OCI-LY1 (cell line): ENCODE measurements at regions not wholly inside any gene's neighbourhood (a gene's known extent, or its start where the extent isn't known, plus 50 kb on each side); places are given as distances from the start of the nearest gene placed in this dataset.

Experiments
- CTCF ChIP-seq: fragments of 200-600 bp; sonication (generic), shearing (Covaris generic); IDR thresholded peaks from 2 replicates; pipeline ENCODE4 v1.5.1; 2017; ENCODE audit warnings: mild to moderate bottlenecking, antibody characterized with exemption, low read length, moderate library complexity, mixed read lengths
- EZH2 ChIP-seq: fragments of 200-600 bp; sonication (generic), shearing (Covaris generic); IDR thresholded peaks from 2 replicates; pipeline ENCODE4 v1.8.0; 2017; ENCODE audit warnings: borderline replicate concordance, mixed run types, mild to moderate bottlenecking, antibody characterized with exemption, low read length, moderate library complexity, mixed read lengths

GRCh38 chr2:13822365-13822764 is 810.2 kb upstream of the LRATD1 start:
- TF ChIP-seq CTCF (no peak), EZH2 (no peak)
